K562 (cell line): ENCODE measurements at regions not wholly inside any gene's neighbourhood (a gene's known extent, or its start where the extent isn't known, plus 50 kb on each side); places are given as distances from the start of the nearest gene placed in this dataset.

ENCODE experiments used
- BACH1 ChIP-seq: fragments of 200-800 bp; sonication (Bioruptor generic); IDR thresholded peaks from 2 replicates; pipeline ENCODE4 v1.6.1; 2016; ENCODE audit warnings: missing genetic modification characterization, missing compliant biosample characterization
- E2F8 ChIP-seq: fragments of 450-650 bp; IDR thresholded peaks from 2 replicates; pipeline ENCODE4 v1.7.1; 2018; ENCODE audit warnings: mild to moderate bottlenecking, low read depth; ENCODE audit not compliant: partially characterized antibody
- ETS2 ChIP-seq: IDR thresholded peaks from 2 replicates; pipeline ENCODE4 v1.6.1; 2016; ENCODE audit warnings: borderline replicate concordance, missing genetic modification characterization, mild to moderate bottlenecking, moderate library complexity, missing compliant biosample characterization; ENCODE audit not compliant: poor library complexity, severe bottlenecking
- FOSL1 ChIP-seq: fragments of 200-800 bp; sonication (Bioruptor generic); conservative IDR thresholded peaks from 2 replicates; pipeline ENCODE4 v1.6.1; 2016; ENCODE audit warnings: missing genetic modification characterization, missing compliant biosample characterization
- L3MBTL2 ChIP-seq: fragments of 450-650 bp; IDR thresholded peaks from 2 replicates; pipeline ENCODE4 v1.6.1; 2016; ENCODE audit warnings: mild to moderate bottlenecking, moderate library complexity
- MEF2A ChIP-seq: IDR thresholded peaks from 2 replicates; pipeline ENCODE4 v1.6.1; 2011; ENCODE audit warnings: low read depth, mild to moderate bottlenecking, low read length, moderate library complexity; ENCODE audit not compliant: control insufficient read depth
- MEIS2 ChIP-seq: fragments of 450-650 bp; IDR thresholded peaks from 2 replicates; pipeline ENCODE4 v1.6.1; 2014; ENCODE audit warnings: mild to moderate bottlenecking; ENCODE audit not compliant: partially characterized antibody
- NR3C1 ChIP-seq: sonication (generic); formaldehyde crosslinking; IDR thresholded peaks from 2 replicates; pipeline ENCODE4 v1.8.1; 2022; ENCODE audit warnings: missing genetic modification reagents
- STAG1 ChIP-seq: sonication (generic); formaldehyde crosslinking; IDR thresholded peaks from 2 replicates; pipeline ENCODE4 v1.5.0; 2020; ENCODE audit warnings: missing genetic modification reagents, borderline replicate concordance
- TSHZ1 ChIP-seq: fragments of 250-450 bp; sonication (Bioruptor Pico); IDR thresholded peaks from 2 replicates; pipeline ENCODE4 v1.4.0; 2020; ENCODE audit warnings: mild to moderate bottlenecking, moderate library complexity
- ZBTB33 ChIP-seq: sonication (generic); formaldehyde crosslinking; IDR thresholded peaks from 2 replicates; pipeline ENCODE4 v1.8.1; 2023; ENCODE audit warnings: mild to moderate bottlenecking, missing genetic modification reagents
- ZMIZ1 ChIP-seq, 2 experiments: fragments of 150-350 bp in 1 of 2; IDR thresholded peaks; 2 replicates each; pipeline ENCODE4 v1.6.1; 2012 to 2016; ENCODE audit warnings: low read depth in 2 of 2, low read length in 2 of 2, mild to moderate bottlenecking in 1 of 2, moderate library complexity in 1 of 2
- ZNF436 ChIP-seq: fragments of 250-450, 450-650 bp; sonication (Bioruptor Pico); formaldehyde crosslinking; IDR thresholded peaks from 2 replicates; pipeline ENCODE4 v1.7.0; 2020; ENCODE audit warnings: mild to moderate bottlenecking
- ZSCAN29 ChIP-seq: fragments of 450-650 bp; IDR thresholded peaks from 2 replicates; pipeline ENCODE4 v1.6.1; 2017

GRCh38 chr12:124391340-124392261 lies 96.7 kb downstream of the RFLNA start (continued):
- TF ChIP-seq FOSL1 (tag) (0 out of 2 replicates have a peak, but pooled peaks have one; percentile 35), ZNF436 (CRISPR knock-in tag) (no peak), ZBTB33 (peak; percentile 98), ZMIZ1 (IDR thresholded peaks at IDR 0.05; ENCODE audit: low read depth in 2 of 2, low read length in 2 of 2) (no peak), ETS2 (no peak), NR3C1 (no peak), TSHZ1 (CRISPR knock-in tag) (no peak), MEF2A (no peak), BACH1 (tag) (no peak), E2F8 (no peak), STAG1 (no peak), MEIS2 (peak; percentile 53), L3MBTL2 (no peak), ZSCAN29 (no peak)
